Activated B cell treated with CpG ODN at 0.5 μM for 24 hours (primary cell): ENCODE measurements at regions not wholly inside any gene's neighbourhood (a gene's known extent, or its start where the extent isn't known, plus 50 kb on each side); places are given as distances from the start of the nearest gene placed in this dataset.

ENCODE experiments used
- ATAC-seq: fragments of 200-7000 bp; cut with Tn5 transposase; one replicate; pipeline ENCODE4 v1.10.0; 2021; ENCODE audit warnings: low read depth, mild to moderate bottlenecking, moderate library complexity
- CTCF ChIA-PET: fragments of 350-600 bp; sonication (Branson Sonifier 250); formaldehyde crosslinking; loops from one replicate; lab custom pipeline; 2021; ENCODE audit warnings: antibody characterized with exemption; lab: Charles Lee
- POLR2A ChIA-PET: fragments of 350-600 bp; sonication (Branson Sonifier 250); formaldehyde crosslinking; loops from one replicate; lab custom pipeline; 2021; ENCODE audit warnings: antibody characterized with exemption; lab: Charles Lee
- DNase-seq: peaks from one replicate; pipeline ENCODE4 v3.0.0; 2022
- H3K27ac Mint-ChIP-seq: one replicate; pipeline ENCODE4 v1.8.0; 2020; ENCODE audit warnings: mixed read lengths
- H3K27me3 Mint-ChIP-seq: one replicate; pipeline ENCODE4 v1.8.0; 2021; ENCODE audit warnings: mixed read lengths
- H3K36me3 Mint-ChIP-seq: one replicate; pipeline ENCODE4 v1.8.0; 2021; ENCODE audit warnings: low read depth, mixed read lengths
- H3K4me1 Mint-ChIP-seq: one replicate; pipeline ENCODE4 v1.8.0; 2021; ENCODE audit warnings: mixed read lengths
- H3K4me3 Mint-ChIP-seq: one replicate; pipeline ENCODE4 v1.8.0; 2020; ENCODE audit warnings: mild to moderate bottlenecking, mixed read lengths
- H3K9me3 Mint-ChIP-seq: one replicate; pipeline ENCODE4 v1.8.0; 2020; ENCODE audit warnings: mixed read lengths
- intact Hi-C: fragments of 100-400 bp; cut with micrococcal nuclease; formaldehyde crosslinking; loops from one replicate; pipeline ENCODE4 v1.15.1; 2024
- TF ChIP-seq, protein P1 (sequence below): fragments of 200-600 bp; IDR thresholded peaks from one replicate; pipeline ENCODE4 v1.8.0; 2022; ENCODE audit warnings: antibody characterized with exemption, mild to moderate bottlenecking

DNA sequence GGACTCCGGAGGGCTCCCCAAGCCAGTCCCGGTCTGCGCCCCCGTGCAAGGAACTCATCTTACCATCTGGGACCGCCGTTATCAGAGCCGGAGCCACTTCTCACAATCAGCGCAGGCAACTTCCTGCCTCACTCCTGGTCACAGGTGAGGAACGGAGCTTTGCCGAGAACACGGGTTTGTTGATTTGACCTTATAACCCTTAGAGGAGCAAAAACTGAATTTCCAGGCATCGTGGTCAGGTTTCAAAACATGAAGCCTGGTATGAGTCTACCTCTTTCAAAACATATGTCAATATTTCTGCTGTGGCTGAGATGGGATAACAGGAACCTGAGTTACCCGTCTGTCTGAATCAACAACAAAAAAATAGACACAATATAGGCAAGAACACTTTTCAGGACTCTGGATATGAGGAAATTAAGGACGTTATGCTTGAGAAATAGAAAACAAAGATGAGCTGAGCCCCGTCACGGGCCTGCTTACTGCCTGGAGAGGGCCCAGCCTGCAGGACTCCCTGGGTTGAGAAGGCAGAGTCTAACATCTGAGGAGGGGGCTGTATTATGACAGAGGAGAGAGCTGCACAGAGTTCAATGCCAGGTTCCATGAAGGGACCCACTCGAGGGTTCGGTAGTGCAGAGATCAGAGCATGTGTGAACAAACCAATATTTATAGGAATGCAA lies 148.7 kb downstream of the NDUFA10 start:
- no peaks in the 10 kb centered on the region for H3K9me3 Mint-ChIP-seq
- TF ChIP-seq, protein P1, sequence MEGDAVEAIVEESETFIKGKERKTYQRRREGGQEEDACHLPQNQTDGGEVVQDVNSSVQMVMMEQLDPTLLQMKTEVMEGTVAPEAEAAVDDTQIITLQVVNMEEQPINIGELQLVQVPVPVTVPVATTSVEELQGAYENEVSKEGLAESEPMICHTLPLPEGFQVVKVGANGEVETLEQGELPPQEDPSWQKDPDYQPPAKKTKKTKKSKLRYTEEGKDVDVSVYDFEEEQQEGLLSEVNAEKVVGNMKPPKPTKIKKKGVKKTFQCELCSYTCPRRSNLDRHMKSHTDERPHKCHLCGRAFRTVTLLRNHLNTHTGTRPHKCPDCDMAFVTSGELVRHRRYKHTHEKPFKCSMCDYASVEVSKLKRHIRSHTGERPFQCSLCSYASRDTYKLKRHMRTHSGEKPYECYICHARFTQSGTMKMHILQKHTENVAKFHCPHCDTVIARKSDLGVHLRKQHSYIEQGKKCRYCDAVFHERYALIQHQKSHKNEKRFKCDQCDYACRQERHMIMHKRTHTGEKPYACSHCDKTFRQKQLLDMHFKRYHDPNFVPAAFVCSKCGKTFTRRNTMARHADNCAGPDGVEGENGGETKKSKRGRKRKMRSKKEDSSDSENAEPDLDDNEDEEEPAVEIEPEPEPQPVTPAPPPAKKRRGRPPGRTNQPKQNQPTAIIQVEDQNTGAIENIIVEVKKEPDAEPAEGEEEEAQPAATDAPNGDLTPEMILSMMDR: no peak
- H3K4me1 Mint-ChIP-seq: peaks cover 10% of the 10 kb centered on the region
- no peak overlapping the region for H3K27ac Mint-ChIP-seq
- DNase-seq (no peak), ATAC-seq (no peak)
- CTCF ChIA-PET: no interaction called here
- no peaks in the 10 kb centered on the region for H3K36me3 Mint-ChIP-seq
- peaks cover 15% of the 10 kb centered on the region for H3K27me3 Mint-ChIP-seq
- POLR2A ChIA-PET: no interaction called here
- intact Hi-C loops: no loop called here
- no peak overlapping the region for H3K4me3 Mint-ChIP-seq

DNA sequence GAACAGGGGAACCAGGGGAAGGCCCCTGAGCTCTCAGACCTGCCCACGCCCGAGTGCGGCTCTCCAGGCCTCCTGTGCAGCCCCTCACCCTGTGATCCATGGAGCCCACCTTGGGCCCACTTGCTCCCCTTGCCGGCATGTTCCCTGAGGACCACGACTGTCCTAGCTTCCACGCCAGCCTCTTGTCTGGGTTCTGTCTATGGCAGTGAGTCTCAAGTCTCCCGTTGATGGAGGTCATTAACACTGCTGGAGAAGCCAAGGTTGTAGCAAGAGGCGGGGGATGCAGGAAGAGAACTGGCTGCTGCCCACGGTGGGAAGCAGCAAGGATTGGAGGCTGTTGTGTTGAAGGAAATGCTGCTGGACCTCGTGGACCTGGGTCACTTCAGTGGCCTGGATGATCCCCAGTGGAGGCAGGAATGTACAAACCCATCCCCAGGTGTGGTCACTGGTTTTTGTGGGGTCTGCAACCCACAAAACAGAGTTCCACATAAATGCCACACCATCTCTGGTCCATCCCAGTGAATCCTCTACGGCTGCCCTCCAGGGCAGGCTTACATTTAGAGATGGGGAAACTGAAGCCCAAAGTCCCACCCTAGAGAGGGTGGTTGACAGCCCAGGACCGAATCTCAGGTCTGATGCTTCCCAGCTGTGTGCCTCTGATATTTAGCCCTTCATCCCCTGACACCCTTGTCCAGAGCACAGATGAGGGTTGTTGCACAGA lies 150.3 kb downstream of the NDUFA10 start:
- H3K27ac Mint-ChIP-seq: no peak overlapping the region
- no peak for DNase-seq
- ATAC-seq: no peak
- peaks cover 8% of the 10 kb centered on the region for H3K27me3 Mint-ChIP-seq
- intact Hi-C loops: no loop called here
- H3K4me3 Mint-ChIP-seq: no peak overlapping the region
- H3K4me1 Mint-ChIP-seq: peaks cover 10% of the 10 kb centered on the region
- no peaks in the 10 kb centered on the region for H3K36me3 Mint-ChIP-seq
- ChIA-PET POLR2A (no interaction called here), CTCF (no interaction called here)
- no peaks in the 10 kb centered on the region for H3K9me3 Mint-ChIP-seq
- TF ChIP-seq, protein P1: no peak

DNA sequence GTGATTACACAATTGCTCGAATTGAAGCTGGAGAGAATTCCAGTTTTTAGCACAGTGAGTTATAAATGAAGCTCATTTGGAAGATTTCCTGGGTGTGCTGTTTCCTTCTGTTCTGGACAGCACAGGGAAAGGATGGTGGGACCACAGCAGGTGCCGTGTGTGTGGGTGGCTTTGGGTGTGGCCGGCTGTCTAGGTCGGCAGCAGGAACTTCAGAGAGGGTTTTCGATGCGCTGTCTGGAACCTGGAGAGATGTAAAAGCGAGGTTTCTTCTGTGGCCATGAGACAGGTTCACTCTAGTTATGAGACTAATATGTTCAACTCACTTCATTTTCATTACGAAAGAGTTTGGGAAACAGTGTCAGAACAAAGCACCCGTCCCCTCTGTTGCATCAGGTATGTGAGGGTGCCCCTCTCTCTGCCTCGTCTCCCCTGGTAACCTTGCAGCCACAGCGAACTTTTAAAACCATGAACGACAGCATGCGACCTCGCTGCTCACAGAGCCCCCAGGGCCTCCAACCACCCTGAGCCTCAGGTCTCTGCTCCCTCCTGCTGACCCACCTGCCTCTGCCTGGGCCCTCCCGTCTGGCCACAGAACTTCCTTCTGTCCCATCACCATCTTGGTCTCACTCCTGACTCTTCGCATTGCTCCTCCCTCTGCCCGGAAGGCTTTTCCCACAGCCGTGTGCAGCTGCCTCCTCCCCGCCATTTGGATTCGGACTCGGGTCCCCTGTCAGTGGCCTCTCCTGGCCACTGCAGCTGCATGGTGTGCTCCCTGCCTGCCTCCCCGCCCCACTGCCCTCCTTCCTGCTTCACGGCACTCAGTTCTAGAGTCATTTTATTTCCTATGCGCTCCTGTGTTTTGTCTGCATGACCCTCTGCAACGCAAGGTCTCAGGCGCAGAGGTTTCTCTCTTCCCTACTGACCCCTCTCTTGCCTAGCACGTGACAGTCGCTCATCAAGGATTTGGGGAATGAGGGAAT lies 151.2 kb downstream of the NDUFA10 start:
- DNase-seq (no peak), ATAC-seq (no peak)
- POLR2A ChIA-PET: no interaction called here
- TF ChIP-seq, protein P1: no peak
- Mint-ChIP-seq H3K4me3 (no peak overlapping the region), H3K36me3 (no peaks in the 10 kb centered on the region), H3K27me3 (peaks cover 6% of the 10 kb centered on the region), H3K9me3 (no peaks in the 10 kb centered on the region), H3K4me1 (peaks cover 10% of the 10 kb centered on the region), H3K27ac (no peak overlapping the region)
- CTCF ChIA-PET: no interaction called here
- intact Hi-C loops: no loop called here

DNA sequence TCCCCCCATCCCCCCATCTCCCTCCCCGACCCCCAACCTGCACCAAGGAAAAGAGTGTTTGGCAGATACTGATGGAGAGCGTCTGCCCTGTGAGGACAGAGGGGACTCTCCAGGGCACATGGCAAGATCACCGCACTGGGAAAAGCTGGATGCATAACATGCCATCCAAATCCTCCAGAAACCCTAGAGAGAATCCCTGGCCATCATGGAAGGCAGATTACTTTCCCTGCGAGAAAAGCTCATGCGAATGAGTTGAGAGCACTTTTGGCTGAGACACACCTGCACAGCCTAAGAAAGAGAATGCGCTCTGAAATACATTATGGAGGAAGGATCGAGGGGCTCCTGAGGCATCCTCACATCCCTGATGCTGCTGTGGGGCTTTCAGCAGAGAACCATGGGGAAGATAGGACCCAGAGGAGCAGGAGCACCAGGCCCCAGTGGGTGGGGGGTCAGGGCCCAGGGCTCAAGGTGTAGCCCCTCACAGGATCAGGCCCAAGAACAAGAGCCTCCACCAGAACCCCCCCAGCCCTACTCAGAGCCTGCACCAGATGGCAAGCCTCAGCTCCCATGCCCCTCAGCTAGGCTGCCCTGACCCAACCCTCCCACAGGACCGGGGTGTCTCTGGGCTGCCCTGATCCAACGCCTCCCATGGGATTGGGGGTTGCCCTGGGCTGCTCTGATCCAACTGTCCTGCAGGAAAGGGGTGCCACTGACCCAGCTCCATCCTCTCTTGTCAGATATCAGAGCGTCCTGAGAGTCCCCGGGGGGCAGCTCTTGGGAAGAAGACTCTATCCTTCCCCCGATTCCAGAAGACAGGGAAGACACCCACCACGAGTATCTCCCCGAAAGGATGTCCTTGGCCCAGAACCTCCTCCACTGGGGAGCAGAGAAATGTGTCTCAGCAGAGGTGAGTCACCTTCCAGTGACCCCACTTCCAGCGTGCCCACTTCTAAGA lies 153.4 kb downstream of the NDUFA10 start:
- no peak for DNase-seq
- H3K4me3 Mint-ChIP-seq: no peak overlapping the region
- ChIA-PET CTCF (no interaction called here), POLR2A (no interaction called here)
- H3K36me3 Mint-ChIP-seq: no peaks in the 10 kb centered on the region
- intact Hi-C loops: no loop called here
- TF ChIP-seq, protein P1: no peak
- peaks cover 6% of the 10 kb centered on the region for H3K27me3 Mint-ChIP-seq
- H3K27ac Mint-ChIP-seq: no peak overlapping the region
- no peaks in the 10 kb centered on the region for H3K9me3 Mint-ChIP-seq
- no peak for ATAC-seq
- H3K4me1 Mint-ChIP-seq: no peaks in the 10 kb centered on the region
